ENCODE measurements at regions not wholly inside any gene's neighbourhood (a gene's known extent, or its start where the extent isn't known, plus 50 kb on each side); places are given as distances from the start of the nearest gene placed in this dataset.

DNA sequence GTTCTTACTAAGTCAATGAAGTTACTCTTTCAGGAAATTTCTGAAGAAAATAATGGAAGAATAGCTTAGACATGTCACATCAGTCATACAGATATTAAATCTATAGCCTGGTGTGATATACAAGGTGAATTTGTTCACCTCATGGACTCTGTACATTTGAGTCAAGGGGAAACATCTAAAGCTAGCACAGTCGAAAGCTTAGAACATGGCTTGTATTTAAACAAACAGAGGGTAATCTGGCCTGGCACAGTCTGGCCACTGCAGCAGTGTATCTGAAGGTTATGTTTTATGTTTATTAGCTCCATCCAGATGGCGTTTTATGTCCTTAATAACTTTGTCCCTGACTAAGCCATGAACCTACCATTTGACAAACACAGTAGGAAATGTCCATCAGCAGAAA, 817.3 kb downstream of the SATB2 start:
- TF ChIP-seq, protein P1, sequence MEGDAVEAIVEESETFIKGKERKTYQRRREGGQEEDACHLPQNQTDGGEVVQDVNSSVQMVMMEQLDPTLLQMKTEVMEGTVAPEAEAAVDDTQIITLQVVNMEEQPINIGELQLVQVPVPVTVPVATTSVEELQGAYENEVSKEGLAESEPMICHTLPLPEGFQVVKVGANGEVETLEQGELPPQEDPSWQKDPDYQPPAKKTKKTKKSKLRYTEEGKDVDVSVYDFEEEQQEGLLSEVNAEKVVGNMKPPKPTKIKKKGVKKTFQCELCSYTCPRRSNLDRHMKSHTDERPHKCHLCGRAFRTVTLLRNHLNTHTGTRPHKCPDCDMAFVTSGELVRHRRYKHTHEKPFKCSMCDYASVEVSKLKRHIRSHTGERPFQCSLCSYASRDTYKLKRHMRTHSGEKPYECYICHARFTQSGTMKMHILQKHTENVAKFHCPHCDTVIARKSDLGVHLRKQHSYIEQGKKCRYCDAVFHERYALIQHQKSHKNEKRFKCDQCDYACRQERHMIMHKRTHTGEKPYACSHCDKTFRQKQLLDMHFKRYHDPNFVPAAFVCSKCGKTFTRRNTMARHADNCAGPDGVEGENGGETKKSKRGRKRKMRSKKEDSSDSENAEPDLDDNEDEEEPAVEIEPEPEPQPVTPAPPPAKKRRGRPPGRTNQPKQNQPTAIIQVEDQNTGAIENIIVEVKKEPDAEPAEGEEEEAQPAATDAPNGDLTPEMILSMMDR (IDR thresholded peaks at IDR 0.05 in 4 of 5, conservative IDR thresholded peaks at IDR 0.05 in 1 of 5): no peak
- no peak for TF ChIP-seq POLR2A (IDR thresholded peaks at IDR 0.05)

Data from gastrocnemius medialis (tissue), 4 donors.